ENCODE measurements at regions not wholly inside any gene's neighbourhood (a gene's known extent, or its start where the extent isn't known, plus 50 kb on each side); places are given as distances from the start of the nearest gene placed in this dataset.

DNA sequence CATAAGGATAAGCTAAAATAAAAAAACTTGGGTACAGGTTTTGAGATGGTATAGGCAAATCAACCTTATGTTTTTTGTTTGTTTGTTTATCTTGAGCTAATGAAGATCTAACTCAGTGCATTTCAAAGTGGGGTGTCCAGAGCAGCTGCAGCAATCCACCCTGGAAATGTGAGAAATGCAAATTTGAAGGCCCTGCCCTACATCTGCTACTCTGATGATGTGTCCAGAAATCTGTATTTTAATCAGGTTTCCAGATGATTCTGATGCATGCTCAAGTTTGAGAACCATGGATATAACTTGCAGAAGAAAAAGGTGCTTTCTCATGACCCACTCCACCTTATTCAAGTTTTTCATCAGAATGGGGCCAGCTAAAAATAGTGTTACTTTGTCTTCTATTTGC is 467.0 kb downstream of the NTRK2 start:
- TF ChIP-seq, protein P1, sequence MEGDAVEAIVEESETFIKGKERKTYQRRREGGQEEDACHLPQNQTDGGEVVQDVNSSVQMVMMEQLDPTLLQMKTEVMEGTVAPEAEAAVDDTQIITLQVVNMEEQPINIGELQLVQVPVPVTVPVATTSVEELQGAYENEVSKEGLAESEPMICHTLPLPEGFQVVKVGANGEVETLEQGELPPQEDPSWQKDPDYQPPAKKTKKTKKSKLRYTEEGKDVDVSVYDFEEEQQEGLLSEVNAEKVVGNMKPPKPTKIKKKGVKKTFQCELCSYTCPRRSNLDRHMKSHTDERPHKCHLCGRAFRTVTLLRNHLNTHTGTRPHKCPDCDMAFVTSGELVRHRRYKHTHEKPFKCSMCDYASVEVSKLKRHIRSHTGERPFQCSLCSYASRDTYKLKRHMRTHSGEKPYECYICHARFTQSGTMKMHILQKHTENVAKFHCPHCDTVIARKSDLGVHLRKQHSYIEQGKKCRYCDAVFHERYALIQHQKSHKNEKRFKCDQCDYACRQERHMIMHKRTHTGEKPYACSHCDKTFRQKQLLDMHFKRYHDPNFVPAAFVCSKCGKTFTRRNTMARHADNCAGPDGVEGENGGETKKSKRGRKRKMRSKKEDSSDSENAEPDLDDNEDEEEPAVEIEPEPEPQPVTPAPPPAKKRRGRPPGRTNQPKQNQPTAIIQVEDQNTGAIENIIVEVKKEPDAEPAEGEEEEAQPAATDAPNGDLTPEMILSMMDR (IDR thresholded peaks at IDR 0.05; ENCODE audit: low read length) = no peak
- TF ChIP-seq EZH2 (IDR thresholded peaks at IDR 0.05; ENCODE audit: borderline replicate concordance, low read length) = no peak
